HL-60 (cell line): ENCODE measurements at regions not wholly inside any gene's neighbourhood (a gene's known extent, or its start where the extent isn't known, plus 50 kb on each side); places are given as distances from the start of the nearest gene placed in this dataset.
"Not testable (repeated sequence)": the region's sequence is repeated elsewhere in the genome, so short reads cannot be mapped to it uniquely, and the experiment has no call there.

Experiments
- DNase-seq, 2 experiments: peaks; one replicate each; pipeline ENCODE4 v3.0.0-alpha.2; 2010 to 2020; ENCODE audit warnings: low read depth in 1 of 2, low spot score in 1 of 2
- H3K27ac ChIP-seq: fragments of 250-450 bp; sonication (Bioruptor Pico); replicated peaks from 2 replicates; pipeline ENCODE4 v1.5.1; 2020; ENCODE audit warnings: mild to moderate bottlenecking, moderate library complexity
- H3K27me3 ChIP-seq: fragments of 250-450 bp; sonication (Bioruptor Pico); 2 replicates; pipeline ENCODE4 v1.5.1; 2021; ENCODE audit warnings: mild to moderate bottlenecking, moderate library complexity; ENCODE audit not compliant: insufficient read depth, poor library complexity, severe bottlenecking
- H3K4me3 ChIP-seq: replicated peaks from 2 replicates; pipeline ENCODE4 v1.5.1; 2011; ENCODE audit warnings: mild to moderate bottlenecking, control low read depth, low read length; ENCODE audit not compliant: insufficient read depth
- GABPA ChIP-seq: IDR thresholded peaks from 2 replicates; pipeline ENCODE4 v1.6.1; 2012; ENCODE audit warnings: low read depth
- POLR2AphosphoS5 ChIP-seq: IDR thresholded peaks from 2 replicates; pipeline ENCODE4 v1.6.1; 2012; ENCODE audit warnings: low read depth
- SPI1 ChIP-seq: IDR thresholded peaks from 2 replicates; pipeline ENCODE4 v1.6.1; 2012; ENCODE audit warnings: low read depth, mild to moderate bottlenecking, borderline replicate concordance
- TF ChIP-seq, protein P1 (sequence below): IDR thresholded peaks from 2 replicates; pipeline ENCODE4 v1.6.1; 2012; ENCODE audit warnings: low read depth; ENCODE audit not compliant: insufficient replicate concordance
- TF ChIP-seq, protein P2 (sequence below): IDR thresholded peaks from one replicate; pipeline ENCODE4 v1.5.1; 2011; ENCODE audit warnings: low read length, control low read depth, inconsistent platforms; ENCODE audit not compliant: insufficient read depth

DNA sequence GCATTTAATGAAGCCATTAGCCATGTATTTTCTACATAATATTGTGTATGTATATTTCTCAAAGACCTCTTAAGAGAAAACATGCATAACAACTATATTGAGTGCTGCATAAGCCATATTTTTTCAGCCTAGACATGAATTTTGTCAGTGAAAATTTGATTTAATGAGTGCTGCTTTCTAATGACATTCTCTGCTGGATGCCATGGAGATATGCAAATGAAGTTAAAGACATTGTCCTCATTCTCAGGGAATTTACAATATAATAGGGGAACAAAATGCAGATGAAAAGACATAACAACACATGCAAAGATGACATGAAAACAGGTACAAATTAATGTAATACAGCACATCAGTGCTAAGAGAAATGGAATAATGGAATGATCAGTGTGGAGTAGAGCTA is 118.7 kb downstream of the ATOH1 start:
- no peak for DNase-seq
- TF ChIP-seq, protein P1, sequence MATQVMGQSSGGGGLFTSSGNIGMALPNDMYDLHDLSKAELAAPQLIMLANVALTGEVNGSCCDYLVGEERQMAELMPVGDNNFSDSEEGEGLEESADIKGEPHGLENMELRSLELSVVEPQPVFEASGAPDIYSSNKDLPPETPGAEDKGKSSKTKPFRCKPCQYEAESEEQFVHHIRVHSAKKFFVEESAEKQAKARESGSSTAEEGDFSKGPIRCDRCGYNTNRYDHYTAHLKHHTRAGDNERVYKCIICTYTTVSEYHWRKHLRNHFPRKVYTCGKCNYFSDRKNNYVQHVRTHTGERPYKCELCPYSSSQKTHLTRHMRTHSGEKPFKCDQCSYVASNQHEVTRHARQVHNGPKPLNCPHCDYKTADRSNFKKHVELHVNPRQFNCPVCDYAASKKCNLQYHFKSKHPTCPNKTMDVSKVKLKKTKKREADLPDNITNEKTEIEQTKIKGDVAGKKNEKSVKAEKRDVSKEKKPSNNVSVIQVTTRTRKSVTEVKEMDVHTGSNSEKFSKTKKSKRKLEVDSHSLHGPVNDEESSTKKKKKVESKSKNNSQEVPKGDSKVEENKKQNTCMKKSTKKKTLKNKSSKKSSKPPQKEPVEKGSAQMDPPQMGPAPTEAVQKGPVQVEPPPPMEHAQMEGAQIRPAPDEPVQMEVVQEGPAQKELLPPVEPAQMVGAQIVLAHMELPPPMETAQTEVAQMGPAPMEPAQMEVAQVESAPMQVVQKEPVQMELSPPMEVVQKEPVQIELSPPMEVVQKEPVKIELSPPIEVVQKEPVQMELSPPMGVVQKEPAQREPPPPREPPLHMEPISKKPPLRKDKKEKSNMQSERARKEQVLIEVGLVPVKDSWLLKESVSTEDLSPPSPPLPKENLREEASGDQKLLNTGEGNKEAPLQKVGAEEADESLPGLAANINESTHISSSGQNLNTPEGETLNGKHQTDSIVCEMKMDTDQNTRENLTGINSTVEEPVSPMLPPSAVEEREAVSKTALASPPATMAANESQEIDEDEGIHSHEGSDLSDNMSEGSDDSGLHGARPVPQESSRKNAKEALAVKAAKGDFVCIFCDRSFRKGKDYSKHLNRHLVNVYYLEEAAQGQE: no peak
- TF ChIP-seq, protein P2, sequence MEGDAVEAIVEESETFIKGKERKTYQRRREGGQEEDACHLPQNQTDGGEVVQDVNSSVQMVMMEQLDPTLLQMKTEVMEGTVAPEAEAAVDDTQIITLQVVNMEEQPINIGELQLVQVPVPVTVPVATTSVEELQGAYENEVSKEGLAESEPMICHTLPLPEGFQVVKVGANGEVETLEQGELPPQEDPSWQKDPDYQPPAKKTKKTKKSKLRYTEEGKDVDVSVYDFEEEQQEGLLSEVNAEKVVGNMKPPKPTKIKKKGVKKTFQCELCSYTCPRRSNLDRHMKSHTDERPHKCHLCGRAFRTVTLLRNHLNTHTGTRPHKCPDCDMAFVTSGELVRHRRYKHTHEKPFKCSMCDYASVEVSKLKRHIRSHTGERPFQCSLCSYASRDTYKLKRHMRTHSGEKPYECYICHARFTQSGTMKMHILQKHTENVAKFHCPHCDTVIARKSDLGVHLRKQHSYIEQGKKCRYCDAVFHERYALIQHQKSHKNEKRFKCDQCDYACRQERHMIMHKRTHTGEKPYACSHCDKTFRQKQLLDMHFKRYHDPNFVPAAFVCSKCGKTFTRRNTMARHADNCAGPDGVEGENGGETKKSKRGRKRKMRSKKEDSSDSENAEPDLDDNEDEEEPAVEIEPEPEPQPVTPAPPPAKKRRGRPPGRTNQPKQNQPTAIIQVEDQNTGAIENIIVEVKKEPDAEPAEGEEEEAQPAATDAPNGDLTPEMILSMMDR: no peak
- TF ChIP-seq SPI1: no peak
- no peak for TF ChIP-seq POLR2AphosphoS5
- no peak for TF ChIP-seq GABPA
- H3K4me3 ChIP-seq: no peak overlapping the region
- no peak overlapping the region for H3K27ac ChIP-seq
- H3K27me3 ChIP-seq: no peaks in the 10 kb centered on the region

DNA sequence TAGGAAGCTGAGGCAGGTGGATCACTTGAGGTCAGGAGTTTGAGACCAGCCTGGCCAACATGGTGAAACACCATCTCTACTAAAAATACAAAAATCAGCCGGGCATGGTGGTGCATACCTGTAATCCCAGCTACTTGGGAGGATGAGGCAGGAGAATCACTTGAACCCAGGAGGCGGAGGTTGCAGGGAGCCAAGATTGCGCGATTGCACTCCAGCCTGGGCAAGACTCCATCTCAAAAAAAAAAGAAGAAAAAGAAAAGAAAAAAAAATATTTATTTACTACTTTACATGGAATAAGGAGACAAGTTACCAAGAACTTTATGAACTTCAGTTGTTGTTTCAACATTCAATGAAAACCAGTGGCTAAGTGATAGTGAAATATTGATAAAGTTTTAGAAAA is 121.7 kb downstream of the ATOH1 start:
- H3K27me3 ChIP-seq, H3K27ac ChIP-seq, H3K4me3 ChIP-seq, DNase-seq: not testable (repeated sequence)

DNA sequence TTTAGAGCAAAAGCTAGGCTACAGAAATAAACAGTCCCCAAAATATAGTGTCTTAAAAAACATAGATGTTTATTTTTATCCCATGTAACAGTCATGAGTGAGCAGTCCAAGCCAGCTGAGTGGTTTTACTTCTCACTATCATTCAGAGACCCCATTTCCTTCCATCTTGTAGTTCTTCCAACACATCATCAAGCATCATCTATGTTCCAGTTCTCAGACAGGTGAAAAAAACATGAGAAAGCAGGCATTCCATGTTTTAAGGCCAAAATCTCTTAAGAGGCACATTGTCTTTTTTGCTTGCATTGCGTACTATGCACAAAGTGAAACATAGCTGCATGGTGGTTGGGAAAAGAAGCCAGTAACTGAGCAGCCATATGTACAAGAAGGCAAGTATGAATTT is 128.6 kb downstream of the ATOH1 start:
- H3K27ac ChIP-seq: no peak overlapping the region
- no peaks in the 10 kb centered on the region for H3K27me3 ChIP-seq
- DNase-seq: no peak
- TF ChIP-seq GABPA (no peak), POLR2AphosphoS5 (no peak), SPI1 (no peak)
- TF ChIP-seq, protein P2: no peak
- TF ChIP-seq, protein P1: no peak
- H3K4me3 ChIP-seq: no peak overlapping the region

DNA sequence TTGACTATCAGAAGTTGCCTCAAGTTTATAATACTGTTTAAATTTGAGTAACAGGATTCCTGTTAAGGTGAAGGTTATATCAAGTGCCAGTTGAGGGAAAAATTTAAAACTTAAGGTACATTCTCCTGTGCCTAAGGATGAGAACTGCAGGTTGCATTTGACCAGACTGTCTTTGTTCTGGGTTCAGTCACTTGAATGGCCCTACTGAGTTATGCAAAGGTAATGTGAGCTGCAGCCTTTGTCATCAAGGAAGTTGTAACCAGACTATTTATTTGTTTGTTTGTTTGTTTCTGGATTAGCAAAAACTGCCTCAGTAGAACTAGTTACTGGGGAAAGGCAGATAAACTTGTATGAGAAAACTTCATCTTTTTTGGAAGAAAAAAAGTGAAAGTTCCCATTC is 131.9 kb downstream of the ATOH1 start:
- H3K27me3 ChIP-seq: no peaks in the 10 kb centered on the region
- H3K4me3 ChIP-seq: no peak overlapping the region
- no peak for DNase-seq
- no peak overlapping the region for H3K27ac ChIP-seq
- TF ChIP-seq POLR2AphosphoS5 (no peak), GABPA (no peak), SPI1 (no peak)
- TF ChIP-seq, protein P2: no peak
- TF ChIP-seq, protein P1: no peak
